ENCODE measurements at regions not wholly inside any gene's neighbourhood (a gene's known extent, or its start where the extent isn't known, plus 50 kb on each side); places are given as distances from the start of the nearest gene placed in this dataset.

- intact Hi-C loops (cut with DNase I): no loop called here
- no peak for ATAC-seq
- H3K4me3 ChIP-seq: no peak overlapping the region
- H3K36me3 ChIP-seq: no peaks in the 10 kb centered on the region
- 80 to 81% (median 80%) methylated on average over 36 to 37 of the region's 37 CpGs for WGBS, 4 donors
- H3K27ac ChIP-seq: no peak overlapping the region
- H3K4me1 ChIP-seq: no peaks in the 10 kb centered on the region
- no peak for DNase-seq
- no peaks in the 10 kb centered on the region for H3K27me3 ChIP-seq
- H3K9me3 ChIP-seq: no peaks in the 10 kb centered on the region
- TF ChIP-seq, protein P1, sequence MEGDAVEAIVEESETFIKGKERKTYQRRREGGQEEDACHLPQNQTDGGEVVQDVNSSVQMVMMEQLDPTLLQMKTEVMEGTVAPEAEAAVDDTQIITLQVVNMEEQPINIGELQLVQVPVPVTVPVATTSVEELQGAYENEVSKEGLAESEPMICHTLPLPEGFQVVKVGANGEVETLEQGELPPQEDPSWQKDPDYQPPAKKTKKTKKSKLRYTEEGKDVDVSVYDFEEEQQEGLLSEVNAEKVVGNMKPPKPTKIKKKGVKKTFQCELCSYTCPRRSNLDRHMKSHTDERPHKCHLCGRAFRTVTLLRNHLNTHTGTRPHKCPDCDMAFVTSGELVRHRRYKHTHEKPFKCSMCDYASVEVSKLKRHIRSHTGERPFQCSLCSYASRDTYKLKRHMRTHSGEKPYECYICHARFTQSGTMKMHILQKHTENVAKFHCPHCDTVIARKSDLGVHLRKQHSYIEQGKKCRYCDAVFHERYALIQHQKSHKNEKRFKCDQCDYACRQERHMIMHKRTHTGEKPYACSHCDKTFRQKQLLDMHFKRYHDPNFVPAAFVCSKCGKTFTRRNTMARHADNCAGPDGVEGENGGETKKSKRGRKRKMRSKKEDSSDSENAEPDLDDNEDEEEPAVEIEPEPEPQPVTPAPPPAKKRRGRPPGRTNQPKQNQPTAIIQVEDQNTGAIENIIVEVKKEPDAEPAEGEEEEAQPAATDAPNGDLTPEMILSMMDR (IDR thresholded peaks at IDR 0.05): no peak
Observed at GRCh38 chr22:48749555-48750227, 1078.0 kb downstream of the BRD1 start.

GRCh38 chr22:48748860-48749554 is 1078.7 kb downstream of the BRD1 start:
- TF ChIP-seq, protein P1 (IDR thresholded peaks at IDR 0.05): no peak
- TF ChIP-seq POLR2A (IDR thresholded peaks at IDR 0.05): no peak
- no peak for ATAC-seq
- H3K27ac ChIP-seq: no peak overlapping the region
- H3K36me3 ChIP-seq: no peaks in the 10 kb centered on the region
- H3K27me3 ChIP-seq: no peaks in the 10 kb centered on the region
- H3K4me3 ChIP-seq: no peak overlapping the region
- peak in 2 of 5 donors; percentile 1 to 12 for DNase-seq
- WGBS, 4 donors: 81 to 91% (median 87%) methylated on average over 12 to 14 of the region's 14 CpGs
- no peaks in the 10 kb centered on the region for H3K4me1 ChIP-seq
- no peaks in the 10 kb centered on the region for H3K9me3 ChIP-seq
- intact Hi-C loops (cut with DNase I): no loop called here

GRCh38 chr22:48748113-48748859 is 1079.4 kb downstream of the BRD1 start:
- H3K27ac ChIP-seq: no peak overlapping the region
- no peaks in the 10 kb centered on the region for H3K36me3 ChIP-seq
- no peaks in the 10 kb centered on the region for H3K9me3 ChIP-seq
- 75 to 84% (median 81%) methylated on average over 11 to 20 of the region's 20 CpGs for WGBS, 4 donors
- H3K4me1 ChIP-seq: no peaks in the 10 kb centered on the region
- no peaks in the 10 kb centered on the region for H3K27me3 ChIP-seq
- TF ChIP-seq, protein P1 (IDR thresholded peaks at IDR 0.05): no peak
- no peak for TF ChIP-seq POLR2A (IDR thresholded peaks at IDR 0.05)
- DNase-seq (peak in 1 of 5 donors; percentile 5), ATAC-seq (no peak)
- intact Hi-C loops (cut with DNase I): no loop called here
- no peak overlapping the region for H3K4me3 ChIP-seq

GRCh38 chr22:48746789-48747425 is 1080.8 kb downstream of the BRD1 start:
- Histone ChIP-seq H3K4me3 (no peak overlapping the region), H3K36me3 (no peaks in the 10 kb centered on the region), H3K27ac (no peak overlapping the region), H3K9me3 (no peaks in the 10 kb centered on the region), H3K27me3 (no peaks in the 10 kb centered on the region), H3K4me1 (no peaks in the 10 kb centered on the region)
- peak in 1 of 5 donors; percentile 1 for DNase-seq
- WGBS, 4 donors: 86 to 91% (median 86%) methylated on average over 10 to 13 of the region's 13 CpGs
- ATAC-seq: no peak
- no peak for TF ChIP-seq POLR2A (IDR thresholded peaks at IDR 0.05)
- TF ChIP-seq, protein P1 (IDR thresholded peaks at IDR 0.05): no peak
- intact Hi-C loops (cut with DNase I): no loop called here

Data from heart left ventricle (tissue), 16 donors.